ENCODE measurements at regions not wholly inside any gene's neighbourhood (a gene's known extent, or its start where the extent isn't known, plus 50 kb on each side); places are given as distances from the start of the nearest gene placed in this dataset.

DNA sequence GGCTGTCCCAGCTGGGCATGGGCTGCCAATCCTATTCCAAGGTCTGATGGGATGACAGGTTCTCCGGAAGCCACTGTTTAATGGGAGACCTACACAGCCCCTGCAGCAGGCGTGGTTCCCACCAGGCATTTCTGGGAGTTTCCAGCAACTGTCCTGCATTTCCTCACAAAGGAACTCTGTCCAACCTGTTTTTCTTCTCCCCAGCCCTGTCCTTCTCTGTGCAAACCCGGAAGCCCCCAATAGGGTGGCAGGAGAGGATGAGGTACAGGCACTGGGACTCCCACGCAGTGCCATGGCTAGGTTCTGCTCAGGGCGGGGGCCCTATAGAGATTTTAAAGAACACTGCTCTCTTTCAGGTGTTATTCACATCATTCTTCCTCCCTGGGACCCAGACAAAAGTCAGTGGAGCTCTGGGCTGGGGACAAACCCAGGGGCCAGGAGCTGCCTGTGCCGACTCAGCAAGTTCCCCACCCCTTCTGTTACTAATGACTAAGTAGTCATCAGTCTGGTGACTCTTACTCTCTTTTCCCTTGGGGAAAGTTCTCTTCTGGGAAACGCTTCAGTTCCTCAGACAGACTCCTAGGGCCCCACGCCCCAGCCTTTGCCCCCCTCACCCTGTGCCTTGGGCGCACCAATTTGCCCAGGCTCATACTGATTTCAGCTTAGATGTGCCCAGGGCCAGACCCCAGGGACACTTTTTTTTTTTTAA is 97.7 kb downstream of the CD47 start:
- Mint-ChIP-seq H3K9me3 (ENCODE audit: unreplicated experiment) (no peaks in the 10 kb centered on the region), H3K36me3 (ENCODE audit: insufficient read depth, unreplicated experiment) (no peaks in the 10 kb centered on the region), H3K4me1 (ENCODE audit: insufficient read depth, unreplicated experiment) (peaks cover 35% of the 10 kb centered on the region), H3K4me3 (ENCODE audit: unreplicated experiment) (no peak overlapping the region), H3K27ac (ENCODE audit: low read depth, unreplicated experiment) (peak overlapping the region; percentile 3), H3K27me3 (ENCODE audit: insufficient read depth, unreplicated experiment) (no peaks in the 10 kb centered on the region)
- intact Hi-C loops (cut with micrococcal nuclease) = no loop called here
- no peak for TF ChIP-seq CTCF (IDR thresholded peaks at IDR 0.05; ENCODE audit: unreplicated experiment)
- ChIA-PET POLR2A (interaction anchor here (0.5 to 3.1 kb wide), 3 partner anchors 9 to 96 kb away, joined by 3 to 11 read pairs (median 7); no protein-coding TSS in a partner anchor), CTCF (interaction anchor here (0.6 to 1.2 kb wide), 4 partner anchors 13 to 757 kb away, joined by 3 to 4 read pairs (median 3); no protein-coding TSS in a partner anchor)
- peak; percentile 36 for DNase-seq (ENCODE audit: unreplicated experiment)
- BruUV-seq (replicated peaks) = no TSS peak

DNA sequence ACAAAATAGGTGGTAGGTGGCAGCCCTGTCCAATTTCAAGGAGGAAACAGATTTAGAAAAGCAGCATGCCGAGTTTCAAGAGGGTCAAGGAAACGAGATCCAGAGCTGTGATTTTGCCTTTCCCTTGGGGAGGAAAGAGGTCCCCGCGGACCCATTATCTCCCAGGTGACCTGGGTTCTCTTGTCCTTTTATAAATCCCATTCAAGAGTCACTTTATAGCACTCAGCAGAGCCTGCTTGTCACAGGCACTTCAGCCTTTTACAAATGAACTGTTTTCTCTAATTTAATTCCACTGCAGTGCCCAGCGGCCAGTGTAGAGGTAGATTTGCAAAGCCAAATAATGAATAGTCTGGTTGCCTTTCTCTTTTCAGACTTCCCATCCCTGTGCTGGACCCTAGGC is 99.9 kb downstream of the CD47 start:
- ChIA-PET CTCF (interaction anchor here (0.5 kb wide), 1 partner anchor 83 kb away, joined by 3 read pairs; no protein-coding TSS in a partner anchor), POLR2A (no interaction called here)
- intact Hi-C loops (cut with micrococcal nuclease) = no loop called here
- Mint-ChIP-seq H3K27ac (ENCODE audit: low read depth, unreplicated experiment) (no peak overlapping the region), H3K4me1 (ENCODE audit: insufficient read depth, unreplicated experiment) (peaks cover 44% of the 10 kb centered on the region), H3K27me3 (ENCODE audit: insufficient read depth, unreplicated experiment) (no peaks in the 10 kb centered on the region), H3K9me3 (ENCODE audit: unreplicated experiment) (no peaks in the 10 kb centered on the region), H3K36me3 (ENCODE audit: insufficient read depth, unreplicated experiment) (no peaks in the 10 kb centered on the region), H3K4me3 (ENCODE audit: unreplicated experiment) (no peak overlapping the region)
- DNase-seq (ENCODE audit: unreplicated experiment) = no peak
- BruUV-seq (replicated peaks) = no TSS peak
- TF ChIP-seq CTCF (IDR thresholded peaks at IDR 0.05; ENCODE audit: unreplicated experiment) = no peak

GRCh38 chr3:107990433-107990832 is 100.4 kb downstream of the CD47 start:
- BruUV-seq (replicated peaks) = no TSS peak
- TF ChIP-seq CTCF (IDR thresholded peaks at IDR 0.05; ENCODE audit: unreplicated experiment) = no peak
- H3K36me3 Mint-ChIP-seq (ENCODE audit: insufficient read depth, unreplicated experiment) = no peaks in the 10 kb centered on the region
- intact Hi-C loops (cut with micrococcal nuclease) = no loop called here
- H3K27me3 Mint-ChIP-seq (ENCODE audit: insufficient read depth, unreplicated experiment) = no peaks in the 10 kb centered on the region
- H3K27ac Mint-ChIP-seq (ENCODE audit: low read depth, unreplicated experiment) = no peak overlapping the region
- no peak for DNase-seq (ENCODE audit: unreplicated experiment)
- ChIA-PET POLR2A (no interaction called here), CTCF (no interaction called here)
- no peak overlapping the region for H3K4me3 Mint-ChIP-seq (ENCODE audit: unreplicated experiment)
- peaks cover 44% of the 10 kb centered on the region for H3K4me1 Mint-ChIP-seq (ENCODE audit: insufficient read depth, unreplicated experiment)
- H3K9me3 Mint-ChIP-seq (ENCODE audit: unreplicated experiment) = no peaks in the 10 kb centered on the region

DNA sequence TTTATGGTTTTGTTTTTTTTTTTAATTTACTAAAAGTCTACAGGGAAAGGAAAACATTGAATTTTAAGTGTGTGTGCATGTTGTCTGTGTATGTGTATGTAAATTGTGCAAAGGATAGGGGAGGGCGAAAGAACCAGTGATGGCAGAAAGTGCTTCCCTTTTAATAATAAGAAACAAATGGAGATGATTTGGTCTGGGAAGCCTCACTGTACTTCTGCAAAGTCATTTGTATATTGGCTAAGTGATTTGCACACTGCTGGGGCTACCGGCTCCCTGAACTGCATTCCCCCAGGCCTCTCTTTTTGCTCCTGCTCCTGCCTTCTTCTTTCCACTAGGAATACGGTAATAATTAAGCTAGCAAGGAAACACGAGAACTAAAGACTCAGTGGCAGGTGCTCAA is 101.2 kb downstream of the CD47 start:
- POLR2A ChIA-PET = no interaction called here
- Mint-ChIP-seq H3K27me3 (ENCODE audit: insufficient read depth, unreplicated experiment) (no peaks in the 10 kb centered on the region), H3K4me1 (ENCODE audit: insufficient read depth, unreplicated experiment) (peaks cover 44% of the 10 kb centered on the region), H3K36me3 (ENCODE audit: insufficient read depth, unreplicated experiment) (no peaks in the 10 kb centered on the region), H3K4me3 (ENCODE audit: unreplicated experiment) (no peak overlapping the region), H3K9me3 (ENCODE audit: unreplicated experiment) (no peaks in the 10 kb centered on the region), H3K27ac (ENCODE audit: low read depth, unreplicated experiment) (no peak overlapping the region)
- DNase-seq (ENCODE audit: unreplicated experiment) = no peak
- CTCF ChIA-PET = no interaction called here
- intact Hi-C loops (cut with micrococcal nuclease) = no loop called here
- no peak for TF ChIP-seq CTCF (IDR thresholded peaks at IDR 0.05; ENCODE audit: unreplicated experiment)
- no TSS peak for BruUV-seq (replicated peaks)

Data from MCF 10A (cell line).